SKM-1 (cell line): ENCODE measurements at regions not wholly inside any gene's neighbourhood (a gene's known extent, or its start where the extent isn't known, plus 50 kb on each side); places are given as distances from the start of the nearest gene placed in this dataset.

Experiments
- DNase-seq: peaks from one replicate; lab custom pipeline; 2025; ENCODE audit not compliant: unreplicated experiment; lab: John Stamatoyannopoulos, UW

- no peak for DNase-seq
Measured at GRCh38 chr7:70846208-70846607, 285.7 kb upstream of the GALNT17 start.

- DNase-seq, result no peak
Measured at GRCh38 chr7:70849580-70850235, 282.2 kb upstream of the GALNT17 start.

GRCh38 chr7:70855373-70855772 lies 276.6 kb upstream of the GALNT17 start:
- no peak for DNase-seq

- peak; percentile 17 for DNase-seq
Measured at GRCh38 chr7:70856901-70857630, 274.9 kb upstream of the GALNT17 start.

GRCh38 chr7:70857793-70858545 lies 274.0 kb upstream of the GALNT17 start:
- no peak for DNase-seq

- no peak for DNase-seq
Measured at GRCh38 chr7:70867513-70867912, 264.4 kb upstream of the GALNT17 start.

- no peak for DNase-seq
Measured at GRCh38 chr7:70870349-70870748, 261.6 kb upstream of the GALNT17 start.

GRCh38 chr7:70872188-70872587 lies 259.8 kb upstream of the GALNT17 start:
- DNase-seq, result no peak

- DNase-seq, result no peak
Measured at GRCh38 chr7:70881167-70881847, 250.6 kb upstream of the GALNT17 start.

GRCh38 chr7:70883750-70884439 lies 248.0 kb upstream of the GALNT17 start:
- DNase-seq, result no peak

- DNase-seq, result no peak
Measured at GRCh38 chr7:70884440-70884764, 247.5 kb upstream of the GALNT17 start.

GRCh38 chr7:70884809-70885208 lies 247.1 kb upstream of the GALNT17 start:
- no peak for DNase-seq

GRCh38 chr7:70886547-70886946 lies 245.4 kb upstream of the GALNT17 start:
- DNase-seq, result no peak

GRCh38 chr7:70887186-70887585 lies 244.8 kb upstream of the GALNT17 start:
- DNase-seq, result no peak

GRCh38 chr7:70890147-70890969 lies 241.6 kb upstream of the GALNT17 start:
- no peak for DNase-seq

- DNase-seq, result no peak
Measured at GRCh38 chr7:70893422-70893821, 238.5 kb upstream of the GALNT17 start.

GRCh38 chr7:70893971-70894715 lies 237.8 kb upstream of the GALNT17 start:
- no peak for DNase-seq

GRCh38 chr7:70894799-70895198 lies 237.1 kb upstream of the GALNT17 start:
- DNase-seq, result no peak
